Duodenal mucosa (tissue), 2 donors: ENCODE measurements at regions not wholly inside any gene's neighbourhood (a gene's known extent, or its start where the extent isn't known, plus 50 kb on each side); places are given as distances from the start of the nearest gene placed in this dataset.

ENCODE experiments used
- H3K27ac ChIP-seq: one replicate; pipeline ENCODE4 v1.7.0; 2013; ENCODE audit warnings: low read depth, low read length
- H3K27me3 ChIP-seq, 2 donors: one replicate each; pipeline ENCODE4 v1.7.0; 2013; ENCODE audit warnings: low read length in 2 of 2, control low read depth in 1 of 2; ENCODE audit not compliant: insufficient read depth in 2 of 2, control insufficient read depth in 1 of 2
- H3K36me3 ChIP-seq, 2 donors: one replicate each; pipeline ENCODE4 v1.7.0; 2013; ENCODE audit warnings: low read length in 2 of 2, control low read depth in 1 of 2; ENCODE audit not compliant: insufficient read depth in 2 of 2, control insufficient read depth in 1 of 2
- H3K4me1 ChIP-seq, 2 donors: one replicate each; pipeline ENCODE4 v1.7.0; 2013; ENCODE audit warnings: low read length in 2 of 2, control low read depth in 1 of 2; ENCODE audit not compliant: insufficient read depth in 2 of 2, control insufficient read depth in 1 of 2
- H3K4me3 ChIP-seq, 2 donors: one replicate each; pipeline ENCODE4 v1.7.0; 2013; ENCODE audit warnings: low read length in 2 of 2, low read depth in 1 of 2
- H3K9ac ChIP-seq, 2 donors: one replicate each; pipeline ENCODE4 v1.7.0; 2013; ENCODE audit warnings: low read length in 2 of 2, low read depth in 1 of 2
- H3K9me3 ChIP-seq, 2 donors: one replicate each; pipeline ENCODE4 v1.7.0; 2013; ENCODE audit warnings: low read length in 2 of 2, control low read depth in 1 of 2; ENCODE audit not compliant: control insufficient read depth in 1 of 2

GRCh38 chr1:190708418-190709057 is 230.9 kb upstream of the BRINP3 start:
- H3K27ac ChIP-seq: no peak overlapping the region
- H3K4me3 ChIP-seq: no peak overlapping the region
- H3K4me1 ChIP-seq: no peaks in the 10 kb centered on the region
- H3K27me3 ChIP-seq: no peaks in the 10 kb centered on the region
- H3K9me3 ChIP-seq: no peaks in the 10 kb centered on the region
- no peaks in the 10 kb centered on the region for H3K36me3 ChIP-seq
- no peak overlapping the region for H3K9ac ChIP-seq

GRCh38 chr1:190711069-190711468 is 233.4 kb upstream of the BRINP3 start:
- Histone ChIP-seq H3K4me1 (no peaks in the 10 kb centered on the region), H3K27me3 (no peaks in the 10 kb centered on the region), H3K9me3 (no peaks in the 10 kb centered on the region), H3K9ac (no peak overlapping the region), H3K36me3 (no peaks in the 10 kb centered on the region), H3K4me3 (no peak overlapping the region), H3K27ac (no peak overlapping the region)

- Histone ChIP-seq H3K4me1 (no peaks in the 10 kb centered on the region), H3K27ac (no peak overlapping the region), H3K27me3 (no peaks in the 10 kb centered on the region), H3K36me3 (no peaks in the 10 kb centered on the region), H3K9ac (no peak overlapping the region), H3K4me3 (no peak overlapping the region), H3K9me3 (no peaks in the 10 kb centered on the region)
These were observed 239.4 kb upstream of the BRINP3 start for GRCh38 chr1:190717055-190717454.

GRCh38 chr1:190736971-190737590 is 259.4 kb upstream of the BRINP3 start:
- H3K9ac ChIP-seq: no peak overlapping the region
- H3K27me3 ChIP-seq: no peaks in the 10 kb centered on the region
- H3K36me3 ChIP-seq: no peaks in the 10 kb centered on the region
- no peak overlapping the region for H3K4me3 ChIP-seq
- no peaks in the 10 kb centered on the region for H3K4me1 ChIP-seq
- no peak overlapping the region for H3K27ac ChIP-seq
- no peaks in the 10 kb centered on the region for H3K9me3 ChIP-seq

- Histone ChIP-seq H3K9me3 (no peaks in the 10 kb centered on the region), H3K36me3 (no peaks in the 10 kb centered on the region), H3K9ac (no peak overlapping the region), H3K27ac (no peak overlapping the region), H3K27me3 (no peaks in the 10 kb centered on the region), H3K4me3 (no peak overlapping the region), H3K4me1 (no peaks in the 10 kb centered on the region)
These were observed 260.7 kb upstream of the BRINP3 start for GRCh38 chr1:190738317-190738716.

GRCh38 chr1:190739926-190740325 is 262.3 kb upstream of the BRINP3 start:
- no peaks in the 10 kb centered on the region for H3K9me3 ChIP-seq
- no peaks in the 10 kb centered on the region for H3K4me1 ChIP-seq
- no peak overlapping the region for H3K27ac ChIP-seq
- no peak overlapping the region for H3K4me3 ChIP-seq
- no peak overlapping the region for H3K9ac ChIP-seq
- no peaks in the 10 kb centered on the region for H3K27me3 ChIP-seq
- no peaks in the 10 kb centered on the region for H3K36me3 ChIP-seq

GRCh38 chr1:190747704-190748103 is 270.0 kb upstream of the BRINP3 start:
- Histone ChIP-seq H3K27me3 (no peaks in the 10 kb centered on the region), H3K36me3 (no peaks in the 10 kb centered on the region), H3K27ac (no peak overlapping the region), H3K4me3 (no peak overlapping the region), H3K9ac (no peak overlapping the region), H3K9me3 (no peaks in the 10 kb centered on the region), H3K4me1 (no peaks in the 10 kb centered on the region)

GRCh38 chr1:190752131-190752530 is 274.5 kb upstream of the BRINP3 start:
- no peaks in the 10 kb centered on the region for H3K36me3 ChIP-seq
- H3K9ac ChIP-seq: no peak overlapping the region
- no peaks in the 10 kb centered on the region for H3K4me1 ChIP-seq
- H3K4me3 ChIP-seq: no peak overlapping the region
- H3K9me3 ChIP-seq: no peaks in the 10 kb centered on the region
- H3K27me3 ChIP-seq: no peaks in the 10 kb centered on the region
- H3K27ac ChIP-seq: no peak overlapping the region

GRCh38 chr1:190754666-190755065 is 277.0 kb upstream of the BRINP3 start:
- H3K27me3 ChIP-seq: no peaks in the 10 kb centered on the region
- no peaks in the 10 kb centered on the region for H3K36me3 ChIP-seq
- H3K27ac ChIP-seq: no peak overlapping the region
- no peak overlapping the region for H3K4me3 ChIP-seq
- H3K4me1 ChIP-seq: no peaks in the 10 kb centered on the region
- H3K9me3 ChIP-seq: no peaks in the 10 kb centered on the region
- H3K9ac ChIP-seq: no peak overlapping the region

- Histone ChIP-seq H3K9me3 (no peaks in the 10 kb centered on the region), H3K4me3 (no peak overlapping the region)
These were observed 282.1 kb upstream of the BRINP3 start for GRCh38 chr1:190759807-190760206.

More at GRCh38 chr1:190759807-190760206, 282.1 kb upstream of the BRINP3 start:
- H3K9ac ChIP-seq: no peak overlapping the region
- no peak overlapping the region for H3K27ac ChIP-seq
- H3K27me3 ChIP-seq: no peaks in the 10 kb centered on the region
- no peaks in the 10 kb centered on the region for H3K36me3 ChIP-seq
- no peaks in the 10 kb centered on the region for H3K4me1 ChIP-seq
